ENCODE measurements at regions not wholly inside any gene's neighbourhood (a gene's known extent, or its start where the extent isn't known, plus 50 kb on each side); places are given as distances from the start of the nearest gene placed in this dataset.

DNA sequence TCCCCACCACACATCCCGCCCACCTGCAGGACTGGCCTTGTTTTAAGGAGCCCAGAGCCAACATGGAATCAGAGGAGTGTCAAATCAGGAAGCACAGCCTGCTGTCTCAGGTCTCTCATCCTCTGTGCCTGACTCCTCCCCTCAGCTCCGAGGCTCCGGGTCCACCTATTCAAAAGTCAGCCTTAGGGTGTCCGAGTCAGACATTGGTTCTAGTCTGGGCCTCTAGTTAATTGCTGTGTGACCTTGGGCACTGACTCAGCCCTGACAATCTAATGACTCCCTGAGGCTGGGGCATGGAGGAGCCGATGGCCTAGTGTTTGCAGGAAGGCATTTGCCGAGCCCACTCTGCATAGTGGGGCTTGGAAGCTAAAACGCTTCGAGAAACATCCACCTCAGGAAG is 223.1 kb upstream of the PPP2R2D start:
- no peak for DNase-seq

DNA sequence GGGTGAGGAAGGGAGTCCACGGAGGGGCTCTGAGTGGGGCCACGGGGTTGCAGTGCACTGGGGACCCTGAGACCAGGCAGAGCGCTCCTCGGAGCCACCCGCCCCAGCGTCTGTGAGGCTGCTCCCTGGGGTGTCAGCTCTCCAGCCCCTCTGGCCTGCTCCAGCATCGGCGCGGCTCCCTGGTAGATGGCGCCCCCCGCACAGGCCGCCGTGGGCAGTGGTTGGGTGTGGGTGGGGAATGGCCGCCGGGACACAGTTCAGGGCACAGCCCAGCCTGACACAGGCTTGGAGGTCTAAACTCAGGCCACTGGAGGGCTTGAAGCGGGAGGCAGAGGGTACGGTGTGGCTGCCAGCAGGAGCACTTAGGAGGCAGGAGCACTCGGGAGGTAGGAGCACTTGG is 222.6 kb upstream of the PPP2R2D start:
- no peak for DNase-seq

DNA sequence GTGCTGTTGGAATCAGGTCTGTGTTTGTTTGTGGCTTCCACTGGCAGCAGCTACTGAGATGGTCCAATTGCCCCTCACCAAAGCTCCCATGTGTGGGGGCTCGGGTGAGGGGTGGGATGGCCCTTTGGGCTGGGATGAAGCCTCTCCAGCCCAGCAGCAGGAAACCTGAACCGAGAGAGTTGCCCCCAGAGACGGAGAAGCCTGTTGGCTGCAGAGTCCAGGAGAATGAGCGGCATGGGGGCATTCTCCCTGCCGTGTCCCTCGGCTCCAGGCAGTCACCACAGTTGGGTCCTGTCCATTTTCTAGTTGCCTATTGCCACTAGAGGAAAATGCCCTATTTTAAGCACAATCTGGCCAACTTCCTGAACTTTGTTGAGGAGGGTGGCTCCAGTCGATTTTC is 222.2 kb upstream of the PPP2R2D start:
- no peak for DNase-seq

DNA sequence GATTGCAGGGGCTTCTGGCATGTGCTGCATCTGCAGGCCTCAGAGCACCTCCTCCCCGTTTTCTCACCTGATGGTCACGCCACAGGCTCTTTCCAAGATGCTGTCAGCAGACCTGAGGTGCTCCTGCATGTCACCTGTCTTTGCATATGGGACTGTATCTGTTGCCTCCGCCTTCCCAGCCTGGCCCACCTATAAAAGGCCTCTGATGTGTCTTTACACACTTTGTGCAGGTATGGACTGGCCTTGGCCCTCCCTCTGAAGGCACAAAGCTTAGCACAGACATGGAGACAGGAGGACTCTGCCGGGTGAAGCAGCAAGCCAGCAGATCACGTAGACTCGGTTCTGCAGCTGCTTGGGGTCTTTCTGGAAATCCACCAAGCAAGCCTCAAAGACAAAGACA is 220.9 kb upstream of the PPP2R2D start:
- no peak for DNase-seq

DNA sequence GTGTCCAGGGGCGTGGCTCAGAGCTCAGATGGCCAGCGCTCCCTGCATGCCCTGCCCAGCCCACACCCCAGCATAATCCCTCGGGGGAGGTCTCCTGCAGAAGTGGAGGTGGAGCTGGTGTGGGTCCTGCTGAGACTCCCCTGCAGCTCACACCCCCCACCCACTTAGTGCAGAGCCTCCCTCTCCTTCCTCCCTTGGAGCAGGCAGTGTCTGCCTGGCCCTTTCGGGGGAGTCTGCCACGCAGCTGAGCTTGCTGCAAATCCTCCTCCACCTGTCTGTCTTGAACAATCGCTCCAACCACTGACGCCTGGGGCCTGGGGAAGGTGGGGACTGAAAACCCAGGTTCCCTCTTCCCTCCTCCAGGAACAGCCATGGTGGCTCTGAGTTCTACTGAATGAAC is 219.7 kb upstream of the PPP2R2D start:
- DNase-seq: no peak

DNA sequence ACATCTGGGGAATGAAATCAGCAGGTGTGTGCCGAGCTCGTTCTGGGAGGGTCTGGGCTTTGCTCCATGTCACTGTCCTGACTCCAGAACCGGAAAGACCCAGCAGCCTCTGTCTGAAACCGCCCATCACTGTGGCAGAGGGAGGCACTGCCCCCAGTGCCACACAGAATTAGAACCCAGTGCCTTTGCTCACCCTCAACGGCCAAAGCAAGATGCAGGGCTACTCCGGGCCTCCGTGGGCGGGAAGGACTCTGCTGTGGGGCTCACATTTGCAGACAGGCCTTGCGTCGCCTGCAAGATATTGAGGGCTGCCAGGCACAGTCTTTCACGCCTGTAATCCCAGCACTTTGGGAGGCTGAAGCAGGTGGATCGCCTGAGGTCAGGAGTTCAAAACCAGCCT is 219.2 kb upstream of the PPP2R2D start:
- no peak for DNase-seq

DNA sequence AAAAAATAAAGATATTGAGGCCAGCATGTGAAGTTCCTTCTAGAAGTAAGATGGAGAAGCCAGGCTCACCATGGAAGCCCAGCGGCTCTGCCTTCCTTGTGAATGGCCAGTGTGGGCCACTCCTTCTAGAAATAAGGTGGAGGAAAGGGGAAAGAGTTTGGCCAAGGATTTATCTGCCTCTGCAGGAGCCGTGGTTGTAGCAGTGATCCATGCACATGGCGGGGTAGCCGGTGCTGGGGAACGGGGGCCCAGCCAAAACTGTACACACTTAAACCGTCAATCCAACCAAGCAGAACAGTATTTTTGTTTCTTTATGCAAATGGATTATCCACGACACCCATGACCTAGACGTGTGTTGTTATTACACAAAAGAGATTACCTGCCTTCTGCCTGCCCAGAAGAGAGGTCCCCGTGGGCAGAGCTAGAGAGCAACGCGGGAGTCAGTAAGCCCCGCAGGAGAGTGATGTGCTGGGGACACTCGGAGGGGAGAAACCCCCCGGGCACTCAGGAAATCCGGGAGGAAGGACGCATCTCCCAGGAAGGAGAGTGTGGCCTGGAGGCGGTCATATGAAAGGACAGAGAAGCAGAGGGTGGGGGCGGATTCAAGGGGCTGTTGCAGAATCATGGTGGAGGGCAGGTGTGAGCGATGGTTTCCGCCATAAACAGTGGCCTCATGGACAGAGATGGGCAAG is 218.4 kb upstream of the PPP2R2D start:
- DNase-seq: no peak

DNA sequence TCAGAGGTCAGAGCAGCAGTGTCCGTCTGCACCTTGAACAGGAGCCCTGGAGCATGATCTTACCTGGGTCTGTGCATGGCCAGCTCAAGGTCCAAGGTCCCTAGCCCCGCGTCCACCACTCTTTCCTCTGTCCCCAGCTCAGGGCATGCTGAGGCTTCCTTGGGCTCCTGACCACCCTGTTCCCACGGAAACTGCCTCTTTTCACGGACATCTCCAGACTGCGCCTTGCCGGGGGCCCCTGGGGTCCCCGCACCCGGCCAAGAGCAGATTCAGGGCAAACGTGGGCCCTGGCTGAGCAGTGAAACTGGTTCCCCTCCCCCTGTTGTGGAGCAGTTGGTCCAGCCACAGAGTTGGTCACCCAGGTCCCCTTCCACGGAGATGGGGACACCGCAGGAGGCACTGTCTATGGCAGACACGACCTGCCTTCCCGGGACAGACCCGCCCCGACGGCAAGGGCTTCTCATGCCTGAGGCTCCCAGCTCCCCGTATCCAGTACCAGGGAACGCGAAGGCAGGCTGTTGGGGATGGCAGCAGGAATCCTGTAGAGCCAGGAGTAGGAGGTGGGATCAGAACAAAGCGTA is 217.4 kb upstream of the PPP2R2D start:
- DNase-seq: no peak

DNA sequence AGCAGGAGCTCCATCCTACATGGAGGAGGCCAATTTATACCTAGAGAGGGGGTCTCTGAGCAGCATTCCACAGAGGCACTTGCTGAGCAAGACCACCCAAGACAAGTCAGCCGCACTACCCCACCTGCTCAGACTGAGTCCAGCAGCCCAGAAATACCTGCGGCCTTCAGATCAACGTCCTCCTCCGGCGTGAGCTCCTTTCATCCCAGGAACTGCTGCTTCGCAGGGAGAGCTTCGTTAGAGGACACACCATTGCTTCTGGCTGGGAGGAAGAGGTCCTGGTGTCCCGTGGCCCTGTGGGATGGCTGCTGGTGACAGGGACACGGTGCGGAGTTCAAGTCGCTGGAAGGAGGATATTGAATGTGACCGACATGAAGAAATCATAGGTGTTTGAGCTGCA is 216.9 kb upstream of the PPP2R2D start:
- DNase-seq: no peak

DNA sequence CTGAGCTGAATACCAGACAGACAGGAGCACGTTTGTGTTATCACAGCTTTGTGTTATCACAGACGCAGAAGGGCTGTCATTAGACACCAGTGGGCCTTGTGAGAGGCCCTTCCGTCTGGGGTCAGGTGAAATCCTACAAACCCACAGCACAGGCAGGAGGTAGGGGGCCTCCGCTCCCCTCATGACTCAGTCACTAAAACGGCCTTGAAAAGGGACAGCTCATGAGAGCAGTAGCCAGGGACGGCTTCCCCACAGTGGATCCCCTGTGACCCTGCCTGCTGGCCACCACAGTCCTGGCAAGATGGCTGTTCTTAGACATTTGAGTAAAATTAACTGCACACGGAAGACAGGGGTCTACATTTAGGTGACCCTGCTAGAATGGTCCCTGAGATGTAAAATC is 215.8 kb upstream of the PPP2R2D start:
- DNase-seq: no peak

DNA sequence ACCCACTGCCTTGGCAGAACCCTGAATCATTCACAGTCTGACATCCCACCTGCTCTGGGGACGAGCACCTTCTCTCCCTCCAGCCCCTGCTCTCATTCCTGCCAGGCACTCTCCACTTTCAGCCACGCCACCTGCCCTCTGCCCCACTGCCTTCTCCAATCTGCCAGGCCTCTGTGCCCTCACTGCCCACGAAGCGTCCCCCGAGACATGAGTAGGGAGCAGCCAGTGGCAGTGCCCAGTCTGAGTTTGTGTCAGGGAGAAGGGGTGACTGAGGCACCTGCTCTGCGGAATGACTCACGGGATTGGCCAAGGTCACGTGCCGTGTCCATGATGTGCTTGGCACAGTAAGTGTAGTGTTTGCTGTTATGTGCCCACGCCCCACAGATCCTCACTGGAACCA is 215.2 kb upstream of the PPP2R2D start:
- no peak for DNase-seq

DNA sequence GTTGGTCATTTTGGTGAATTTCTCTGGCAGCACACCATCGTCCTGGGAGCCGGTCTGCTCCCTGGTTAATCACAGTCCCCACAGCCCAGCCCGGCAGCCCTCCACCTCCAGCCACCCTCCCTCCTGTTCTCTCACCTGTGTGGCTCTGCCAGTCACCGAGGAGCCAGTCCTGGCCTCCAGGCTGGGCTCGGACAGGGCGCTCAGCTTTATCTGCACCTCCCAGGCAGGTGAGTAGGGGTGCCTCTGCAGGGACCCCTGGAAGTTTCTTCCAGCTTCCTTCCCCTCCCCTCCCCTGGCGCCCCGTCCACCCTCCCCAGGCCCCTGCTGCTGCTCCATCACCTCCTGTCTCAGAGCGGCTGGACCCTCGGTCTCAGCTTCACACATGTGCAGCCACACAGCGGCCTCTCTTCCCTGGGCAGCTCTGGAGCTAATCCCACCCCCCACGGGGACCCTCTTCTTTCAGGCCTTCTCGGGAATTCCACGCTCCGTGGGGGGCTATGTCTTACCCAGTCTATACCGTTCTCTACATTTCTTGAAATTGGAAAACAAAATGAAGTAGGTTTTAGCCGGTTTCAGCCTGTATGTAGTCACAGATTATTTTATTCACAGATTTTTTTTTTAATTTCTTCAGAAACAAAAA is 213.9 kb upstream of the PPP2R2D start:
- no peak for DNase-seq

DNA sequence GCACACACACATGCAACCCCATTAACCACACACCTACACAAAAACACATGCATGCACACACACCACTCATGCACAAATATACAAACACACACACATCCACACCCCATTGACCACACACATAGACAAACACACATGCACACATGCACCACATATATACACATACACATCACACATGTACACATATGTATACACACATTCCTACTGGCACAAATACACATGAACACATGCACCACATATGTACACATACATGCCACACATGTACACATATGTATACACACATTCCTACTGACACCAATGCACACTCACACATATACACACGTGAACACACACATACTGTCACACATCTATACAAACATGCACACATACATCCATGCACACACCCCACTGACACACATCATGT is 212.5 kb upstream of the PPP2R2D start:
- no peak for DNase-seq

DNA sequence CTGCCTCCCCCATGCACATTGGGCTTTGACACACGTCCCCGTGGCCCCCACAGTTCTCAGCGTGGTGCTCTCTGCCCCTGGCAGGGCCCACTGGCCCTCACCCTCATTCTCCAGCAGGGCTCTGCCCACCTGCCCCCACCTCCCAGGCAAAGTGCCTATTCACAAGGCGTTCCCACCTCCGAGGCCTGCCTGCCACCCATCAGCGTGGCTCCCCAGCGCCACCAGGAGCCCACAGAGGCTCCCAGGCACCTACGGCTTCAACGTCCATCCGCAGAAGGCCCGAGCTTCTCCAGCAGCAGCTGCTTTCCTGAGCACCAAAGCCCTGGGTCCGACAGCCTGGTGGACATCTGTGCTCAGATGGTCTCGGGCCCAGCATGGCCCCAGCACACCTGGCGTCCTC is 211.8 kb upstream of the PPP2R2D start:
- DNase-seq: no peak

DNA sequence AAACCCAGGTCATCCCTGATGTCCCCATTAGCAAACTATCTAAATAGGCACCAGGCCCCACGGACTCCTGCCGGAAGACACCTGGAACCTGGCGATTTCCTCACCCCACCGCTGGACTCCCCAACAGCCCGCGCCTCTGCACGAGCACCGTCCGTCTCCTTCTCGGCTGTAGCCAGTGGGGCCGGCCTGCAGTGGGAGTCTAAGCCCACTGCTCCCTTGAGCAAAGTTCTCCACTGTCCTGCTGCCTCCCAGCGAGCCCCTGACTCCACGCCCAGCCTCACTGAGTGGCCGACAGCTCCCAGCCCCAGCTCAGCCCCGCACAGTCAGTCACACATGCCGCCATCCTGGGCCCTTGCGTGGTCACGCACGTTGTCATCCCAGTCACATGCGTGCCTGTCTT is 211.3 kb upstream of the PPP2R2D start:
- no peak for DNase-seq

DNA sequence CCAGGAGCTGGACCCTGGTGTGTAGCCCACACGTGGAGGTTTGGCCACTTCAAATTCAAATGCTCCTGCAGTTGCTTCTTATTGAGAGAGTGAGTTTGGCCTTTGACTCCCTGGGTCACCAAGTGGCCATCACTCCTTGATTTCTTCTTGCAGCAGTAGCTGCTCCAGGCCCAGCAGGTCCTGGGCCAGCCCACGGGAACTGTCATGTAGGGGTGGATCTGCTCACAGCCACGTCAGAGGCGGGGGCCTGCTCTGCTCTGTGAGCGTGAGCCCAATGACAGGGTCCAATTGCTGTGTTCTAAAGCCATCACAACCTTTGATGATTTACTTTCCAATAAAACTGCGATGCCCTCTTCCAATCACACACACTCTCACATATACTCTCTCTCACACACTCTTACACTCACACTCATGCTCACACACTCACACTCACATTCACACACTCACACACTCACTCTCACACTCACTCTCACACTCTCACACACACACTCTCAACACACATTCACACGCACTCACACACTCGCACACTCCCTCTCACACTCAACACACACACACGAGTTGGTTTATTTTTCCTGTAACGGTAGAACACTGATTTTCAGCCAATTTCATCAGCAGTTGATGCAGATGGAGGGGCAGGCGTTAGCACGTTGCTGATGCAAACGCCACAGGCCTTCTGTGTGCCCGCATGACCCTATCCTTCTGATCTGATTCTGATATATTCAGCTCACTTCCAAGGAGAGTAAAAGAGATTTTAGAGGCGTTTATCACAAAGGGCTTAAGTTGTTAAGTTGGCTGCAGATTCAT is 210.7 kb upstream of the PPP2R2D start:
- no peak for DNase-seq

DNA sequence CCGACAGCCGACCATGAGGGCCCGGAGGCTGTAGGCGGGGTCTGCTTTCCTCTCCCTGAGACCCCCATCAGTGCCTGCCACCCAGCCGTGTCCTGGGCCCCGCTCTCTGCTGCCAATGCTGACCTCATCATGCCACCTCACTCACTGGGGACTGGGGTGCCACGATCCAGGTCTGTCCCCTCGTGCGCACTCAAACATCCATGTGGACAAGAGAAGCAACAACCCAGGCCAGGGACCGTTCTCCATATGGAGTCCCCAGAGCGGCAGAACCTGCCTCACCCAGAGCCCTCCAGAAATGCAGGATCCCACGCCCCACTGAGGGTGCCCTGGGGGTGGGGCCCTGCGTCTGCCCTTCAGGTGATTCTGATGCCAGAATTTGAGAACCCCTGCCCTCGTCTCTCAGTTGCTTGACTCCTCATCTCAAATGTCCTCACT is 210.0 kb upstream of the PPP2R2D start:
- no peak for DNase-seq

DNA sequence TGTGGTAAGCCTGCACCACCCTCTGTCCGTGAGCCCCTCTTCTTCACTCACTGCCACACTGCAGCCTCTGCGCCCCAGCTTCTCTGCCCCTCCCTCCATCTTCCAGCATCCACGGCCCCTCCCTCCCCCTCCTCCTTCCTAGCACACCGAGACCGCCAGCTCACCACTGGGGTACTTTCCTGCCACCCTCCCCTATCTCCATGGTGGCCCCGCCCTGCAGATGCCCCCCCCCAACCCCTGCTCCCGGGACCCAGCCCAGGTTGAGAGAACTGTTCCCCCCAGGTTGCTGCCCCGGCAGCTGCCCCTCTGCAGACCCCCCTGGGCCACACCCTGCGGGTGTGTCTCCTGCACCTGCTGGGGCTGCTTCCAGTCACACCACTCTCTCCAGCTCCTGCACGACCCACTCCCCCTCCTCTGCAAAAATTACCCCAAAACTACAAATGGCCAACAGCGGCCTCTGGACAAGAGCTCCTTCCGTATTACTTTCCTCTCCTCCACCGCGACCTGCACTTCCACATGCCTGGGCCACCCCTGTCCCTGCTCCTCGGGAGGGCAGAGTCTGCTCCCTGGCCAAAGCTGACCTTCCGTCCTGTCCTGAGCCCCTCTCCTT is 209.2 kb upstream of the PPP2R2D start:
- DNase-seq: no peak

DNA sequence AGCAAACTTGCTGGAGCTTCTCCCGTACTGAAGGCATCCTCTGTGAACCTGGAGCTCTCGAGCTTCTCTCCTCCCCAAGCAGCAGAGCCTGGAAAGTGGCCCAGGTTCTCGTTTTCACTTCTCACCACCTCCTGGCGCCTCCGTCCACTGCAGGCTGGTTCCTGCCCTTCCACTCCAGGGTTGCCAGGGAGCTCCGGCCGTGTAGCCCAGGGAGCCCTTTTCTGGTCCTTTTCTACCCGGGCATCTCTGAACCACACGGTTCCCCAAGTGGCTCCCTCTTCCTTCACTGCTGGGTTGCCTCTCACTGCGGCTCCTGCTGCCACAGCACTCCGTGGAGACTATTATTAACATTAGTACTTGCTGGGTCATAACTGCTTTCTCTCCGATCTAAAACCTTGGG is 208.6 kb upstream of the PPP2R2D start:
- DNase-seq: no peak

DNA sequence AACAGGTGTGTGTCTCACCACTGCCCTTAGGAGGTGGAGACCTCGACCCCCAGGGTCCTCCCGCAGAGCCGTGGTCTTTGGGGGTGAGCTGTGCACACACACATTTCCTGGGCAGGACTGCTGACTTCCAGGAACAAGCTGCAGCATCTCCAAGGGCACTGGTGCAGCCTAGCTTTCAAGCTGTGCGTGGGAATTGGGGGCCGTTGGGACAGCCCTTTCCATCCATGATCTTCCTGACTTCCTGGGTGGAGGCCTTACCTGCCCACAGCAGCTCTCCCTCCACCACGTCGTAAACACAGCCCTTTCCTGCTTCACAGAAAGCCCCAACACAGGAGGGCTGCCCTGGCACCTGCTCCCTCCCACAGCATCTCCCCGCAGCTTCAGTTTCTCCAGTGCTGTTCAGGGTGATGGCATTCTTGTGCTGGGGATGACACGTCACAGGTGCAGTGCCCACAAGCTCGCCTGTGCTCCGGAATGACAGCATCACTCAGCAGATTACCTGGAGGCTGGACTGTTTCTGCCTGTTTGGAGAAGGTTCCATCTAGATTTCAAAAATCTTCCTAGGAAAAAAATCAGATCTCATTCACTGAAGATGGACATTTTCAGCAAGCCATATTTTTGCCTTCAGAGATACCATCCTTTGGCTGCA is 208.0 kb upstream of the PPP2R2D start:
- DNase-seq: no peak

DNA sequence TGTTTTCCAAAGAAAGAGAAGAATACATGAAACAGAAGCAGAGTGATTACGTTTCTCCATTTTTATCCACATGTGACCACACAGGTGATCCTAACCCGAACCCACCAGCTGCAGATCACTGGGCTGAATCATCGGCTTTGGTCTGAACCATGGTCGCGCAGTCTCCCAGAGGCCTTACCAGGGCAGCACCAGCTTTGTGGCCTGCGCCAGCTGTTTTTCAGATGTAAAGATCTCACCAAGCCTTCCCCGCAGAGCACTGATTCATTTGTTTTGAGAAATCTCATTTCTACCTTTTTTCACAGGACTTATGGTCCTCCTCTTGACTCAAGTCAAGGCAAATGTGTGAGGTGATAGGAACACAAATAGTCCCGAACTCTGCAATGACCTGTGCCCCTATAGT is 207.0 kb upstream of the PPP2R2D start:
- no peak for DNase-seq

DNA sequence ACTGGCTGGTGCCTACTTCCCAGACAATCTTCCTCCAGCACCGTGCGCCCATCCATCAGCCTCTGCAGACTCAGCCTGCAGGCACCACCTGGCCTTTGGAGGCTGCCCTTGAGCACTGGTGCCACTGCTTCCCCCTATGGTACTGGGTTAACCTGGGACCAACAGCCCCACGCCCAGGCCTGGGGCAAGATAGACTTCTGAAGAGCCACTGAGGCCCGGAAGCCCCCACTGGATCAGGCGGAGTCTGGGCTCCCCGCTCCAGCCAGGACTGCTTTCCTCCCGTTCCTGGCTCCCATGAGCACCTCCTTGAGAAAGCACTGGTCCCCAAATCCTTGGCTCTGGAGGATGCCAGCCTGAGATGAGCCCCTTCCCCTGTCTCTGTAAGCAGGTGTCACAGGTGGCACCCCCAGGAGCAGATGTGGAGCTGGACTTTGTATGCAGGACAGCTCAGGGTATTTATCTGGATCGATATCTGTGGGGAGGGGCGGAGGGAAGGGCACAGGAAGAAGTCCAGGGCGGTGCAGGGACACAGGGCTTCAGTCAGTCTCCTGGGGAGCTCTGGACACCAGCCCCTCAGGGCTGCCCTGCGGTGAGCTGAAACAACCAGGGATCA is 206.5 kb upstream of the PPP2R2D start:
- DNase-seq: no peak
